COLO668 (cell line): ENCODE measurements at regions not wholly inside any gene's neighbourhood (a gene's known extent, or its start where the extent isn't known, plus 50 kb on each side); places are given as distances from the start of the nearest gene placed in this dataset.

ENCODE experiments used
- DNase-seq: peaks from one replicate; lab custom pipeline; 2025; ENCODE audit not compliant: unreplicated experiment; lab: John Stamatoyannopoulos, UW

- no peak for DNase-seq
These were observed 750.8 kb upstream of the KLHL29 start for GRCh38 chr2:22634167-22634566.

- DNase-seq, result no peak
These were observed 728.6 kb upstream of the KLHL29 start for GRCh38 chr2:22656426-22656825.

- DNase-seq, result no peak
These were observed 711.5 kb upstream of the KLHL29 start for GRCh38 chr2:22673529-22673928.

GRCh38 chr2:22683914-22684313, 701.1 kb upstream of the KLHL29 start:
- no peak for DNase-seq

GRCh38 chr2:22690096-22690495, 694.9 kb upstream of the KLHL29 start:
- DNase-seq, result no peak

GRCh38 chr2:22691666-22692065, 693.3 kb upstream of the KLHL29 start:
- no peak for DNase-seq

- no peak for DNase-seq
These were observed 692.2 kb upstream of the KLHL29 start for GRCh38 chr2:22692746-22693145.

GRCh38 chr2:22694300-22694699, 690.7 kb upstream of the KLHL29 start:
- DNase-seq, result no peak

GRCh38 chr2:22694856-22695255, 690.1 kb upstream of the KLHL29 start:
- no peak for DNase-seq

- no peak for DNase-seq
These were observed 687.8 kb upstream of the KLHL29 start for GRCh38 chr2:22697054-22697788.

GRCh38 chr2:22701561-22702160, 683.3 kb upstream of the KLHL29 start:
- DNase-seq, result no peak

- DNase-seq, result no peak
These were observed 681.6 kb upstream of the KLHL29 start for GRCh38 chr2:22703286-22703920.

GRCh38 chr2:22719396-22719795, 665.6 kb upstream of the KLHL29 start:
- DNase-seq, result no peak

GRCh38 chr2:22729466-22729865, 655.5 kb upstream of the KLHL29 start:
- no peak for DNase-seq

- no peak for DNase-seq
These were observed 650.5 kb upstream of the KLHL29 start for GRCh38 chr2:22734373-22735045.

GRCh38 chr2:22737144-22737543, 647.8 kb upstream of the KLHL29 start:
- DNase-seq, result no peak

GRCh38 chr2:22741216-22741615, 643.8 kb upstream of the KLHL29 start:
- DNase-seq, result no peak

- no peak for DNase-seq
These were observed 636.1 kb upstream of the KLHL29 start for GRCh38 chr2:22748909-22749308.

- DNase-seq, result no peak
These were observed 631.5 kb upstream of the KLHL29 start for GRCh38 chr2:22753476-22753875.

- DNase-seq, result no peak
These were observed 628.5 kb upstream of the KLHL29 start for GRCh38 chr2:22756276-22757043.

- no peak for DNase-seq
These were observed 615.5 kb upstream of the KLHL29 start for GRCh38 chr2:22769497-22769896.
